GM23338 (cell line): ENCODE measurements at regions not wholly inside any gene's neighbourhood (a gene's known extent, or its start where the extent isn't known, plus 50 kb on each side); places are given as distances from the start of the nearest gene placed in this dataset.

Experiments used
- ATAC-seq: fragments of 200-7000 bp; cut with Tn5 transposase; 3 replicates; pipeline ENCODE4 v1.9.1; 2020
- DNase-seq: peaks from one replicate; pipeline ENCODE4 v3.0.0-alpha.2; 2015; ENCODE audit warnings: low spot score
- H2AFZ ChIP-seq: fragments of 200-600 bp; sonication (generic); 2 replicates; pipeline ENCODE4 v1.8.0; 2016; ENCODE audit warnings: antibody characterized with exemption, mild to moderate bottlenecking, moderate library complexity
- H3F3A ChIP-seq: fragments of 200-600 bp; sonication (generic); replicated peaks from 2 replicates; pipeline ENCODE4 v1.8.0; 2017; ENCODE audit warnings: antibody characterized with exemption, mixed run types, low read depth
- H3K27ac ChIP-seq: fragments of 200-600 bp; sonication (generic); 2 replicates; pipeline ENCODE4 v1.6.1; 2016; ENCODE audit warnings: low read depth
- H3K27me3 ChIP-seq: fragments of 200-600 bp; sonication (generic); 2 replicates; pipeline ENCODE4 v1.8.0; 2016; ENCODE audit warnings: mild to moderate bottlenecking, mixed run types, moderate library complexity; ENCODE audit not compliant: insufficient read depth
- H3K36me3 ChIP-seq: fragments of 200-600 bp; sonication (generic); 2 replicates; pipeline ENCODE4 v1.8.0; 2016; ENCODE audit warnings: mild to moderate bottlenecking; ENCODE audit not compliant: insufficient read depth
- H3K4me1 ChIP-seq: fragments of 200-600 bp; sonication (generic); 2 replicates; pipeline ENCODE4 v1.8.0; 2016; ENCODE audit warnings: mild to moderate bottlenecking, moderate library complexity; ENCODE audit not compliant: insufficient read depth
- H3K4me2 ChIP-seq: fragments of 200-600 bp; sonication (generic); 2 replicates; pipeline ENCODE4 v1.7.1; 2017; ENCODE audit warnings: mixed run types
- H3K4me3 ChIP-seq: fragments of 200-600 bp; sonication (generic); 2 replicates; pipeline ENCODE4 v1.6.1; 2016; ENCODE audit warnings: mixed run types
- H3K79me2 ChIP-seq: fragments of 200-600 bp; sonication (generic); replicated peaks from 2 replicates; pipeline ENCODE4 v1.8.0; 2017; ENCODE audit warnings: mild to moderate bottlenecking; ENCODE audit not compliant: insufficient read depth
- H3K9me2 ChIP-seq: fragments of 200-600 bp; sonication (generic); 2 replicates; pipeline ENCODE4 v1.8.0; 2017; ENCODE audit not compliant: insufficient read depth
- H4K20me1 ChIP-seq: fragments of 200-600 bp; sonication (generic); replicated peaks from 2 replicates; pipeline ENCODE4 v1.8.0; 2017; ENCODE audit warnings: mild to moderate bottlenecking; ENCODE audit not compliant: insufficient read depth
- H3K27ac Mint-ChIP-seq: 2 replicates; pipeline ENCODE4 v1.8.0; 2020; ENCODE audit warnings: inconsistent platforms, mild to moderate bottlenecking, moderate library complexity, mixed read lengths
- H3K27me3 Mint-ChIP-seq: 3 replicates; pipeline ENCODE4 v1.8.0; 2022; ENCODE audit warnings: low read depth, mild to moderate bottlenecking, moderate library complexity, mixed read lengths, inconsistent platforms; ENCODE audit not compliant: insufficient read depth, poor library complexity
- H3K36me3 Mint-ChIP-seq: 3 replicates; pipeline ENCODE4 v1.8.0; 2021; ENCODE audit warnings: low read depth, mild to moderate bottlenecking, inconsistent platforms, moderate library complexity, mixed read lengths
- H3K4me1 Mint-ChIP-seq: 3 replicates; pipeline ENCODE4 v1.8.0; 2020; ENCODE audit warnings: mild to moderate bottlenecking, inconsistent platforms, mixed read lengths
- H3K4me3 Mint-ChIP-seq: 3 replicates; pipeline ENCODE4 v1.8.0; 2021; ENCODE audit warnings: moderate library complexity, mild to moderate bottlenecking, inconsistent platforms, mixed read lengths
- H3K9me3 Mint-ChIP-seq: 3 replicates; pipeline ENCODE4 v1.8.0; 2020; ENCODE audit warnings: moderate library complexity, mild to moderate bottlenecking, inconsistent platforms, mixed read lengths
- CREB1 ChIP-seq: fragments of 250-450 bp; sonication (Bioruptor Pico); IDR thresholded peaks from 2 replicates; pipeline ENCODE4 v1.5.0; 2020; ENCODE audit warnings: low read depth, mild to moderate bottlenecking, moderate library complexity
- EZH2 ChIP-seq: fragments of 200-600 bp; sonication (generic); IDR thresholded peaks from one replicate; pipeline ENCODE4 v1.8.0; 2017; ENCODE audit warnings: antibody characterized with exemption, mild to moderate bottlenecking, low read depth; ENCODE audit not compliant: unreplicated experiment
- JUNB ChIP-seq: IDR thresholded peaks from one replicate; pipeline ENCODE4 v1.6.1; 2016; ENCODE audit warnings: antibody characterized with exemption; ENCODE audit not compliant: unreplicated experiment
- NANOG ChIP-seq: IDR thresholded peaks from 2 replicates; pipeline ENCODE4 v1.6.1; 2016; ENCODE audit warnings: antibody characterized with exemption, borderline replicate concordance
- POLR2AphosphoS5 ChIP-seq: IDR thresholded peaks from 2 replicates; pipeline ENCODE4 v1.6.1; 2016; ENCODE audit warnings: antibody characterized with exemption, low read depth
- STAT1 ChIP-seq: IDR thresholded peaks from one replicate; pipeline ENCODE4 v1.6.1; 2016; ENCODE audit warnings: antibody characterized with exemption; ENCODE audit not compliant: unreplicated experiment
- ZNF114 ChIP-seq: fragments of 250-450 bp; sonication (Bioruptor Pico); IDR thresholded peaks from 2 replicates; pipeline ENCODE4 v1.5.0; 2020; ENCODE audit warnings: mild to moderate bottlenecking, moderate library complexity
- ZNF331 ChIP-seq: fragments of 250-450 bp; sonication (Bioruptor Pico); IDR thresholded peaks from 2 replicates; pipeline ENCODE4 v1.5.0; 2020; ENCODE audit warnings: low read depth, mild to moderate bottlenecking, moderate library complexity
- ZNF462 ChIP-seq: fragments of 250-450 bp; sonication (Bioruptor Pico); IDR thresholded peaks from 2 replicates; pipeline ENCODE4 v1.5.0; 2020; ENCODE audit warnings: mild to moderate bottlenecking, moderate library complexity
- TF ChIP-seq, protein P1 (sequence below): IDR thresholded peaks from 2 replicates; pipeline ENCODE4 v1.6.1; 2016; ENCODE audit warnings: antibody characterized with exemption

DNA sequence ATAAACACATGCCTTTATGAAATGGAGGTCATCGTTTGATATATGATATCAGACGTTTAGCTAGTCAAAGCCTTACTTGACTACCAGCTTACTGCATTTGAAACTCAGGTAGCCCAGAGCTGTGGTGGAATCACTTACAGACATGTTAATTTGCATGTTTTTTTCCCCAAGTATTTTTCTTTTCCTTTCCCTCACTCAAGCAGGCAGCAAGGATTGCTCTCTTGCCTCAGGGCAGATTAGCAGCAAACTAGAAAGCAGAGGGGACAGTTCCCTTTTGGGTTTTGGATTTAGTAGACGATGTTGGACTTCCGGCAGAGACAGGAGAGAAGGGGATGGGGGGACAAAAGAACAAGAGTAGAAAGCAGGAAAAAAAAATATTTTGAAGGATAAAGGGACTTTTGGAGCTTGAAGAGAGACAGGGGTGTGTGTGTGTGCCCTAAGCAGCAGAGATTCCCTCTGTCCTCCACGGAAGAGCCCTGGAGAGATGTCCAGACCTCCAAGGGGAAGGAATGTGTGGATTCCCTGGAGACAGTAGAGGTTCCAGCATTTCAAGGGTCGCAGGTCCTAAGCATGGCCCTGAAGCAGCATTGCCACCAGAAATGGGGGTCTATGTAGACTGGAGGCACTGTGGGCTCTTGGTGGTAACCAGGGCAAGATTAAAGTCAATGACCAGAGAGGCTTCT lies 86.8 kb upstream of the CADPS start (continued):
- no peak for TF ChIP-seq ZNF462 (CRISPR knock-in tag)
- TF ChIP-seq ZNF114 (CRISPR knock-in tag) = no peak
- no peak for TF ChIP-seq CREB1
- TF ChIP-seq ZNF331 (CRISPR knock-in tag) = no peak
- TF ChIP-seq, protein P1, sequence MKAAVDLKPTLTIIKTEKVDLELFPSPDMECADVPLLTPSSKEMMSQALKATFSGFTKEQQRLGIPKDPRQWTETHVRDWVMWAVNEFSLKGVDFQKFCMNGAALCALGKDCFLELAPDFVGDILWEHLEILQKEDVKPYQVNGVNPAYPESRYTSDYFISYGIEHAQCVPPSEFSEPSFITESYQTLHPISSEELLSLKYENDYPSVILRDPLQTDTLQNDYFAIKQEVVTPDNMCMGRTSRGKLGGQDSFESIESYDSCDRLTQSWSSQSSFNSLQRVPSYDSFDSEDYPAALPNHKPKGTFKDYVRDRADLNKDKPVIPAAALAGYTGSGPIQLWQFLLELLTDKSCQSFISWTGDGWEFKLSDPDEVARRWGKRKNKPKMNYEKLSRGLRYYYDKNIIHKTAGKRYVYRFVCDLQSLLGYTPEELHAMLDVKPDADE = no peak
- no peak for TF ChIP-seq JUNB

GRCh38 chr3:62962714-62963113 lies 87.5 kb upstream of the CADPS start:
- Histone ChIP-seq H3K9me2 (no peaks in the 10 kb centered on the region), H3K4me2 (no peak overlapping the region), H3K27ac (no peak overlapping the region), H3K4me1 (peaks cover 8% of the 10 kb centered on the region), H3K36me3 (no peaks in the 10 kb centered on the region), H2AFZ (no peak overlapping the region), H4K20me1 (no peaks in the 10 kb centered on the region), H3F3A (no peaks in the 10 kb centered on the region), H3K4me3 (no peak overlapping the region), H3K27me3 (no peaks in the 10 kb centered on the region), H3K79me2 (peaks cover 5% of the 10 kb centered on the region; the same call in 1 of the 2 replicates)
- no peaks in the 10 kb centered on the region for H3K9me3 Mint-ChIP-seq
- H3K4me3 Mint-ChIP-seq = no peak overlapping the region
- H3K27me3 Mint-ChIP-seq = no peaks in the 10 kb centered on the region
- DNase-seq = no peak
- H3K36me3 Mint-ChIP-seq = peaks cover 8% of the 10 kb centered on the region; the same call in 1 of the 3 replicates
- peak overlapping the region; percentile 45 for H3K27ac Mint-ChIP-seq
- no peak for ATAC-seq
- peaks cover 23% of the 10 kb centered on the region for H3K4me1 Mint-ChIP-seq
- TF ChIP-seq ZNF331 (CRISPR knock-in tag) = no peak
- TF ChIP-seq CREB1 = no peak
- TF ChIP-seq EZH2 = no peak
- no peak for TF ChIP-seq POLR2AphosphoS5
- TF ChIP-seq STAT1 = no peak
- no peak for TF ChIP-seq NANOG
